ENCODE measurements at regions not wholly inside any gene's neighbourhood (a gene's known extent, or its start where the extent isn't known, plus 50 kb on each side); places are given as distances from the start of the nearest gene placed in this dataset.

- H3K4me3 ChIP-seq: no peak overlapping the region
- H3K36me3 ChIP-seq: no peaks in the 10 kb centered on the region
- DNase-seq: no peak
- 9 to 12% (median 10%) methylated on average over 6 of the region's 6 CpGs for WGBS, 3 donors
- TF ChIP-seq EP300 (IDR thresholded peaks at IDR 0.05): no peak
- TF ChIP-seq CTCF (IDR thresholded peaks at IDR 0.05): no peak
- no peak for TF ChIP-seq POLR2A (IDR thresholded peaks at IDR 0.05)
- no peaks in the 10 kb centered on the region for H3K4me1 ChIP-seq (ENCODE audit: insufficient read depth)
- no peaks in the 10 kb centered on the region for H3K9me3 ChIP-seq
- H3K27ac ChIP-seq: no peak overlapping the region
- intact Hi-C loops (cut with DNase I): no loop called here
- no peaks in the 10 kb centered on the region for H3K27me3 ChIP-seq
Observed at GRCh38 chr1:118321840-118322239, 136.8 kb upstream of the SPAG17 start.

- Histone ChIP-seq H3K36me3 (no peaks in the 10 kb centered on the region), H3K9me3 (no peaks in the 10 kb centered on the region), H3K27ac (no peak overlapping the region), H3K4me1 (ENCODE audit: insufficient read depth) (no peaks in the 10 kb centered on the region), H3K27me3 (no peaks in the 10 kb centered on the region), H3K4me3 (no peak overlapping the region)
- intact Hi-C loops (cut with DNase I): no loop called here
- DNase-seq: no peak
- WGBS, 3 donors: 54 to 56% (median 56%) methylated on average over 6 of the region's 6 CpGs
- TF ChIP-seq EP300 (IDR thresholded peaks at IDR 0.05) (no peak), POLR2A (IDR thresholded peaks at IDR 0.05) (no peak), CTCF (IDR thresholded peaks at IDR 0.05) (no peak)
Observed at GRCh38 chr1:118317842-118318614, 133.0 kb upstream of the SPAG17 start.

- no peak for TF ChIP-seq CTCF (IDR thresholded peaks at IDR 0.05)
- TF ChIP-seq POLR2A (IDR thresholded peaks at IDR 0.05): no peak
- Histone ChIP-seq H3K36me3 (no peaks in the 10 kb centered on the region), H3K4me3 (no peak overlapping the region), H3K27me3 (no peaks in the 10 kb centered on the region), H3K4me1 (ENCODE audit: insufficient read depth) (no peaks in the 10 kb centered on the region), H3K9me3 (no peaks in the 10 kb centered on the region), H3K27ac (no peak overlapping the region)
- WGBS, 3 donors: 50 to 56% (median 53%) methylated on average over 4 of the region's 4 CpGs
- DNase-seq: no peak
- intact Hi-C loops (cut with DNase I): no loop called here
Observed at GRCh38 chr1:118306851-118307250, 121.8 kb upstream of the SPAG17 start.

- no peak overlapping the region for H3K27ac ChIP-seq
- no peak for DNase-seq
- TF ChIP-seq POLR2A (IDR thresholded peaks at IDR 0.05) (no peak), EP300 (IDR thresholded peaks at IDR 0.05) (no peak), CTCF (IDR thresholded peaks at IDR 0.05) (no peak)
- H3K27me3 ChIP-seq: no peaks in the 10 kb centered on the region
- no peaks in the 10 kb centered on the region for H3K36me3 ChIP-seq
- H3K4me1 ChIP-seq (ENCODE audit: insufficient read depth): no peaks in the 10 kb centered on the region
- WGBS, 3 donors: 32 to 43% (median 39%) methylated on average over 4 of the region's 4 CpGs
- no peaks in the 10 kb centered on the region for H3K9me3 ChIP-seq
- H3K4me3 ChIP-seq: no peak overlapping the region
- intact Hi-C loops (cut with DNase I): no loop called here
Observed at GRCh38 chr1:118304722-118305359, 119.8 kb upstream of the SPAG17 start.

Data from ovary (tissue), 7 donors.